Type B pancreatic cell (in vitro differentiated cells): ENCODE measurements at regions not wholly inside any gene's neighbourhood (a gene's known extent, or its start where the extent isn't known, plus 50 kb on each side); places are given as distances from the start of the nearest gene placed in this dataset.

ENCODE experiments used
- DNase-seq: peaks from one replicate; pipeline ENCODE4 v3.0.0; 2021; ENCODE audit warnings: mixed read lengths; ENCODE audit not compliant: unreplicated experiment; ENCODE audit errors: extremely low spot score
- H3K27ac Mint-ChIP-seq: 2 replicates; pipeline ENCODE4 v1.8.0; 2021; ENCODE audit warnings: mild to moderate bottlenecking, mixed read lengths
- H3K27me3 Mint-ChIP-seq: 2 replicates; pipeline ENCODE4 v1.8.0; 2021; ENCODE audit warnings: mixed read lengths
- H3K36me3 Mint-ChIP-seq: 2 replicates; pipeline ENCODE4 v1.8.0; 2021; ENCODE audit warnings: mixed read lengths
- H3K4me1 Mint-ChIP-seq: one replicate; pipeline ENCODE4 v1.8.0; 2021; ENCODE audit warnings: mixed read lengths; ENCODE audit not compliant: unreplicated experiment
- H3K4me3 Mint-ChIP-seq: 2 replicates; pipeline ENCODE4 v1.8.0; 2021; ENCODE audit warnings: mild to moderate bottlenecking, mixed read lengths
- H3K9me3 Mint-ChIP-seq: 2 replicates; pipeline ENCODE4 v1.8.0; 2021; ENCODE audit warnings: mixed read lengths
- CTCF ChIP-seq: fragments of 200-600 bp; sonication (generic); conservative IDR thresholded peaks from 2 replicates; pipeline ENCODE4 v1.5.0; 2021; ENCODE audit warnings: antibody characterized with exemption, mild to moderate bottlenecking

GRCh38 chr13:50152655-50153309 is 137.5 kb downstream of the KCNRG start:
- no peak for TF ChIP-seq CTCF
- H3K4me1 Mint-ChIP-seq, result peaks cover 35% of the 10 kb centered on the region

GRCh38 chr13:50153401-50153800 is 138.2 kb downstream of the KCNRG start:
- H3K27ac Mint-ChIP-seq, result no peak overlapping the region
- H3K4me1 Mint-ChIP-seq, result peaks cover 35% of the 10 kb centered on the region
- no peak overlapping the region for H3K4me3 Mint-ChIP-seq
- H3K9me3 Mint-ChIP-seq, result no peaks in the 10 kb centered on the region
- TF ChIP-seq CTCF, result no peak
- DNase-seq, result no peak
- H3K36me3 Mint-ChIP-seq, result no peaks in the 10 kb centered on the region
- no peaks in the 10 kb centered on the region for H3K27me3 Mint-ChIP-seq

More at GRCh38 chr13:50152655-50153309, 137.5 kb downstream of the KCNRG start:
- no peaks in the 10 kb centered on the region for H3K27me3 Mint-ChIP-seq
- no peak overlapping the region for H3K4me3 Mint-ChIP-seq
- H3K36me3 Mint-ChIP-seq, result no peaks in the 10 kb centered on the region
- no peak overlapping the region for H3K27ac Mint-ChIP-seq
- DNase-seq, result no peak
- no peaks in the 10 kb centered on the region for H3K9me3 Mint-ChIP-seq

GRCh38 chr13:50153876-50154275 is 138.6 kb downstream of the KCNRG start:
- Mint-ChIP-seq H3K36me3 (no peaks in the 10 kb centered on the region), H3K27ac (no peak overlapping the region), H3K9me3 (no peaks in the 10 kb centered on the region), H3K4me1 (peaks cover 35% of the 10 kb centered on the region), H3K4me3 (no peak overlapping the region), H3K27me3 (no peaks in the 10 kb centered on the region)
- TF ChIP-seq CTCF, result no peak
- no peak for DNase-seq

GRCh38 chr13:50154697-50155096 is 139.5 kb downstream of the KCNRG start:
- H3K4me1 Mint-ChIP-seq, result peaks cover 28% of the 10 kb centered on the region
- H3K27ac Mint-ChIP-seq, result no peak overlapping the region
- H3K27me3 Mint-ChIP-seq, result no peaks in the 10 kb centered on the region
- no peak overlapping the region for H3K4me3 Mint-ChIP-seq
- no peak for DNase-seq
- no peaks in the 10 kb centered on the region for H3K9me3 Mint-ChIP-seq
- TF ChIP-seq CTCF, result no peak
- no peaks in the 10 kb centered on the region for H3K36me3 Mint-ChIP-seq

- H3K27ac Mint-ChIP-seq, result no peak overlapping the region
- no peaks in the 10 kb centered on the region for H3K9me3 Mint-ChIP-seq
- no peaks in the 10 kb centered on the region for H3K27me3 Mint-ChIP-seq
- DNase-seq, result no peak
- no peak for TF ChIP-seq CTCF
- peaks cover 23% of the 10 kb centered on the region for H3K4me1 Mint-ChIP-seq
- H3K4me3 Mint-ChIP-seq, result no peak overlapping the region
- no peaks in the 10 kb centered on the region for H3K36me3 Mint-ChIP-seq
Measured at GRCh38 chr13:50156140-50156539, 140.9 kb downstream of the KCNRG start.
